BLaER1 (cell line): ENCODE measurements at regions not wholly inside any gene's neighbourhood (a gene's known extent, or its start where the extent isn't known, plus 50 kb on each side); places are given as distances from the start of the nearest gene placed in this dataset.
"Not testable (repeated sequence)": the region's sequence is repeated elsewhere in the genome, so short reads cannot be mapped to it uniquely, and the experiment has no call there.

Experiments used
- H3K27ac ChIP-seq: shearing (Covaris generic); formaldehyde crosslinking; 2 replicates; pipeline ENCODE4 v1.8.1; 2022
- H3K27me3 ChIP-seq: shearing (Covaris generic); formaldehyde crosslinking; 2 replicates; pipeline ENCODE4 v1.8.1; 2022
- H3K36me3 ChIP-seq: shearing (Covaris generic); formaldehyde crosslinking; 2 replicates; pipeline ENCODE4 v1.8.1; 2022
- H3K4me1 ChIP-seq: shearing (Covaris generic); formaldehyde crosslinking; 2 replicates; pipeline ENCODE4 v1.8.1; 2022
- H3K4me2 ChIP-seq: shearing (Covaris generic); formaldehyde crosslinking; 2 replicates; pipeline ENCODE4 v1.8.1; 2022
- H3K4me3 ChIP-seq: shearing (Covaris generic); formaldehyde crosslinking; 2 replicates; pipeline ENCODE4 v1.8.1; 2022
- H3K9ac ChIP-seq: shearing (Covaris generic); formaldehyde crosslinking; 2 replicates; pipeline ENCODE4 v1.8.1; 2022
- H3K9me3 ChIP-seq: shearing (Covaris generic); formaldehyde crosslinking; 2 replicates; pipeline ENCODE4 v1.8.1; 2022
- H4K20me1 ChIP-seq: shearing (Covaris generic); formaldehyde crosslinking; 2 replicates; pipeline ENCODE4 v1.8.1; 2022
- Cebpa-rat ChIP-seq: shearing (Covaris generic); IDR thresholded peaks from 2 replicates; pipeline ENCODE4 v1.8.1; 2022

DNA sequence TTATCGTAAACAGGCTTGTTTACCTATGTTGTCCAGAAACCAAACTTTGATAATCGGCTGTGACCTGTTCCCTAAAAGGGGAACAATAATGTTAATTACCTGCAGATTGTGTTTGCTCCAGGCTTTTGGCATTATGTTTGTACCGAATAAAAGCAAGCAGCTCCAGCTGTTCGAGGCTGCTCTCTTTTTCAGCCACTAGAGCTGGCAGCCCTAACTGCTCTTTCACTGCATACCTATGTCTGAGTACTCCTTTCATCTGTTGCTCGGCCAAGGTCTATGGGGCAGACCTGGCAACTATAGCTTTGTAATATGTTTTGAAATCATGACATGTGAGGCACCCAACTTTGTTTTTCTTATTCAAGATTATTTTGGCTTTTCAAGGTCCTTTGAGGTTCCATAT lies 77.8 kb upstream of the EHBP1 start:
- Histone ChIP-seq H3K4me2 (no peak overlapping the region), H3K27me3 (no peaks in the 10 kb centered on the region), H4K20me1 (no peaks in the 10 kb centered on the region), H3K4me3 (no peak overlapping the region), H3K27ac (no peak overlapping the region), H3K36me3 (no peaks in the 10 kb centered on the region), H3K9me3 (peaks cover 19% of the 10 kb centered on the region), H3K4me1 (no peaks in the 10 kb centered on the region), H3K9ac (no peak overlapping the region)
- no peak for TF ChIP-seq Cebpa-rat

DNA sequence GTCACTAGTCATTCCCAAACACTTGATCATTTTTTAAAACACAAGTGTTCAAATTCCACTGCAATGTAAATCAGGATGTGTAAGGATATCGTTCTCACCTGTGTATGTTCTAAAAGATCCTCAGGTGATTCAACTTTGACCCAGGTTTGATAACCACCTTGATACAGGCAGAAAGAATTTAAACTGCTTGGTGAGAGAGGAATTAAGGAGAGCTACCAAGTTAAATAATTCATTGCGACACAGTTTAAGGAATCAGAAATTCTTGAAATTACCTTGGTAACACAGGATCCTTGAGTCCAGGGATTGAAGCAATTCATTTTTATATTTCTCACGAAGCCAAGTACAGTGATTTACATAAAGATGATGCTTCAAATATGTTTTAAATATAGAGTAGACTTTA lies 80.7 kb upstream of the EHBP1 start:
- no peak overlapping the region for H3K4me3 ChIP-seq
- H3K27ac ChIP-seq = no peak overlapping the region

DNA sequence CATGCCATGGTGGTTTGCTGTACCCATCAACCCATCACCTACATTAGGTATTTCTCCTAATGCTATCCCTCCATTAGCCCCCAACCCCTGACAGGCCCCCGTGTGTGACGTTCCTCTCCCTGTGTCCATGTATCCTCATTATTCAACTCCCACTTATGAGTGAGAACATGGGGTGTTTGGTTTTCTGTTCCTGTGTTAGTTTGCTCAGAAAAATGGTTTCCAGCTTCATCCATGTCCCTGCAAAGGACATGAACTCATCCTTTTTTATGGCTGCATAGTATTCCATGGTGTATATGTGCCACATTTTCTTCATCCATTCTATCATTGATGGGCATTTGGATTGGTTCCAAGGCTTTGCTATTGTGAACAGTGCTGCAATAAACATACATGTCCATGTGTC lies 89.0 kb upstream of the EHBP1 start:
- not testable (repeated sequence) for H3K4me3 ChIP-seq, H3K4me2 ChIP-seq, H3K4me1 ChIP-seq, H3K27ac ChIP-seq, H3K27me3 ChIP-seq, H4K20me1 ChIP-seq, H3K36me3 ChIP-seq, H3K9ac ChIP-seq
- peaks cover 12% of the 10 kb centered on the region for H3K9me3 ChIP-seq

More for the DNA sequence above, 80.7 kb upstream of the EHBP1 start:
- Histone ChIP-seq H3K9ac (no peak overlapping the region), H3K27me3 (no peaks in the 10 kb centered on the region), H3K36me3 (no peaks in the 10 kb centered on the region), H3K4me2 (no peak overlapping the region), H4K20me1 (no peaks in the 10 kb centered on the region), H3K4me1 (no peaks in the 10 kb centered on the region), H3K9me3 (no peaks in the 10 kb centered on the region; the same call in 1 of the 2 replicates)
- TF ChIP-seq Cebpa-rat = no peak

DNA sequence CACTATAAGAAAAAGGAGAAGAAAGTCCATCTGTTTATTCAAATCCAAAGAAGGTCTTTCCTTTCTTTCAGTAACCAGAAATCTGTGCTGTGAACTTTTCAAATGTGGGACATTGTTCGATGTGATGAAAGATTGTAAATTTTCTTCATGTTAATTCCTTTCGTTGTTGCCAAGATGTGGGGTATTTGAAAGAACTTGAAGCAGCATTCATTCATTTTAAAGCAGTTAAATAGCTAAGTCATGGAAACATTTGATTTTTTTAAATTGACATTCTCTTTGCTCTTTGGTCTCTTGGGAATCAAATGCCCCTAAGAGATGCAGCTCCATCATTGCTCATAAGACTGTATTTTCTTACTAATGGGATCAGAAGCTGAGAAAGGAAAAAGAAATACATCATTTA lies 93.7 kb upstream of the EHBP1 start:
- Histone ChIP-seq H3K4me3 (no peak overlapping the region), H4K20me1 (no peaks in the 10 kb centered on the region), H3K9me3 (peaks cover 4% of the 10 kb centered on the region), H3K9ac (no peak overlapping the region), H3K36me3 (no peaks in the 10 kb centered on the region), H3K4me1 (no peaks in the 10 kb centered on the region), H3K27ac (no peak overlapping the region), H3K27me3 (no peaks in the 10 kb centered on the region), H3K4me2 (no peak overlapping the region)
- no peak for TF ChIP-seq Cebpa-rat

DNA sequence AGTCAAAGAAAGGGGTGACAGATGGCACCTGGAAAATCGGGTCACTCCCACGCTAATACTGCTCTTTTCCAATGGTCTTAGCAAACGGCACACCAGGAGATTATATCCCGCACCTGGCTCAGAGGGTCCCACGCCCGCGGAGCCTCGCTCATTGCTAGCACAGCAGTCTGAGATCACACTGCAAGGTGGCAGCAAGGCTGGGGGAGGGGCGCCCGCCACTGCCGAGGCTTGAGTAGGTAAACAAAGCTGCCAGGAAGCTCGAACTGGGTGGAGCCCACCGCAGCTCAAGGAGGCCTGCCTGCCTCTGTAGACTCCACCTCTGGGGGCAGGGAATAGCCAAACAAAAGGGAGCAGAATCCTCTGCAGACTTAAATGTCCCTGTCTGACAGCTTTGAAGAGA lies 99.5 kb upstream of the TMEM17 start:
- not testable (repeated sequence) for H3K9ac ChIP-seq

DNA sequence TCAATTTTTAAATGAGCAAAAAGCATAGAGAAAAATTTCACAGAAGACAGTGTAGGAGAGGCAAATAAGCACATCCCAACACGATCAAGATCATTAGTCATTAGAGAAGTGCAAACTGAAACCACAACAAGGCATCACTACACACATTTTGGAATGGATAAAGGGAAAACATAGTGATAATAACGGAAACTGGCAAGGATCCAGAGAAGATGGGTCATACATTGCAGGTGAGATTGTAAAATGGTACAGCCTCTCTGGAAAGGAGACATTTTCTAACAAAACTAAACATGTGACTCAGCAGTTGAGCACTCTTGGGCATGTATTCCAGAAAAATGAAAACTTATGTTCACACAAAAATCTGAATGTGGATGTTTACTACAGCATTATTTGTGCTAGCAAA lies 98.3 kb upstream of the TMEM17 start:
- Histone ChIP-seq H3K4me3 (no peak overlapping the region), H3K27ac (no peak overlapping the region), H3K4me2 (no peak overlapping the region)

More for the DNA sequence above, 99.5 kb upstream of the TMEM17 start:
- not testable (repeated sequence) for H3K36me3 ChIP-seq, H3K27me3 ChIP-seq, H3K4me2 ChIP-seq, H3K27ac ChIP-seq, H4K20me1 ChIP-seq, H3K9me3 ChIP-seq, H3K4me3 ChIP-seq, H3K4me1 ChIP-seq

DNA sequence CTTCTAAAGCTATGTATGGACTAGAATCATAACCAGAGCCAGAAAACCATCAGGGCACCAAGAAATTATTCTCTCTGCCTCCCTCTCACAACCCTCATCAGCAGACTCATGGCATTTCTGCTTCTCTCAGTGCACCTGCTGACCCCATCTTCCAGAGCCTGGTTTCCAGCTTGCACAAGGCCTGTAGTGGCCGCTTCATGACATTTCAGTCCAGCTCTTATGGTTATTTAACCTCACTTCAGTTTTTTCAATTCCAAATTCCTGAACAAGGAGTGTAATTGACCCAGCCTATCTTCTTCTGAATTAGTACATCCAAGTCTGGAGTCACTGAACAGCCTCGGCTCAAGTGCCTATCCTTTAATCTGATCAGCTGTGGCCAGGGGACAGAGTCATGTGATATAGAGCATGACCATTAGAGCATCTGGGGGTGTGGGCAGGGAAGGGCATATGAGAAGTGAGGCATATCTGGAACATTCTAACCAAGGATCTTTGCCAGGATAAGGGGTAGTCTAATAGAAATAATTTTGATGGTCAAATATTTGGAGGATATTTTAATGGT lies 97.2 kb upstream of the TMEM17 start:
- peaks cover 8% of the 10 kb centered on the region for H3K9me3 ChIP-seq
- no peaks in the 10 kb centered on the region for H3K36me3 ChIP-seq

More for the DNA sequence above, 98.3 kb upstream of the TMEM17 start:
- Histone ChIP-seq H3K4me1 (no peaks in the 10 kb centered on the region), H3K9me3 (peaks cover 8% of the 10 kb centered on the region), H3K36me3 (no peaks in the 10 kb centered on the region), H4K20me1 (no peaks in the 10 kb centered on the region), H3K9ac (no peak overlapping the region), H3K27me3 (no peaks in the 10 kb centered on the region)
- no peak for TF ChIP-seq Cebpa-rat

DNA sequence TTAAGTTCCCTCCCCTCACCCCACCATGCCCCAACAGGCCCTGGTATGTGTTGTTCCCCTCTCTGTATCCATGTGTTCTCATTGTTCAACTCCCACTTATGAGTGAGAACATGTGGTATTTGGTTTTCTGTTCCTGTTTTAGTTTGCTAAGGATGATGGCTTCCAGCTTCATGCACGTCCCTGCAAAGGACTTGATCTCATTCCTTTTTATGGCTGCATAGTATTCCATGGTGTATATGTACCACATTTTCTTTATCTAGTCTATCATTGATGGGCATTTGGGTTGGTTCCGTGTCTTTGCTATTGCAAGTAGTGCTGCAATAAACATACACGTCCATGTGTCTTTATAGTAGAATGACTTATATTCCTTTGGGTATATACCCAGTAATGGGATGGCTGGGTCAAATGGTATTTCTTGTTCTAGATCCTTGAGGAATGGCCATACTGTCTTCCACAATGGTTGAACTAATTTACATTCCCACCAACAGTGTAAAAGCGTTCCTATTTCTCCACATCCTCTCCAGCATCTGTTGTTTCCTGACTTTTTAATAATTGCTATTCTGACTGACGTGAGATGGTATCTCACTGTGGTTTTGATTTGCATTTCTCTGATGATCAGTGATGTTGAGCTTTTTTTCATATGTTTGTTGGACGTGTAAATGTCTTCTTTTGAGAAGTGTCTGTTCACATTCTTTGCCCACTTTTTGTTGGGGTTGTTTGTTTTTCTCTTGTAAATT lies 93.8 kb upstream of the TMEM17 start:
- not testable (repeated sequence) for H3K4me2 ChIP-seq, H3K36me3 ChIP-seq, H4K20me1 ChIP-seq, H3K27ac ChIP-seq, H3K4me3 ChIP-seq, H3K9me3 ChIP-seq, H3K27me3 ChIP-seq, H3K4me1 ChIP-seq, H3K9ac ChIP-seq

More for the DNA sequence above, 97.2 kb upstream of the TMEM17 start:
- Histone ChIP-seq H3K4me2 (no peak overlapping the region), H3K27ac (no peak overlapping the region), H3K4me1 (peaks cover 5% of the 10 kb centered on the region; the same call in 1 of the 2 replicates), H4K20me1 (no peaks in the 10 kb centered on the region), H3K4me3 (no peak overlapping the region), H3K27me3 (no peaks in the 10 kb centered on the region), H3K9ac (no peak overlapping the region)
- TF ChIP-seq Cebpa-rat = no peak

DNA sequence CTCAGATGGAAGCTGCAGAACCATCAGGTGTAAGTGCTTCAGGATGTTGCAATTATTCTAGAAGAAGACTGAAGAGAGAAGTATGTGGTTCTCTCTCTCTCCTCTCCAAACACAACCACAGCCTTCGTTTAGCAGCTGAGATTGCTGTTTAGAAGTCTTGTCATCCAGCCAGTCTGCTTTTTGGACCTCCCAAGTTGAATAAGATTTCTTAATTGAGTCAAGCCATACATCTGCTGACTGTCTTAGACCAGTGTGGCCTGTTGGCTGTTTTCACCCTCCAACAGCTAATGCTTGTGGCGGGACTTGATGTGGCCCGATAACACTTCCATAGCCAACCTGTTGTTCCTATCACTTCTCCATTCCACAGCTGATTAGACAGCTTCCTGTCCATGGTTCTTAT lies 91.3 kb upstream of the TMEM17 start:
- H3K4me3 ChIP-seq = no peak overlapping the region
- TF ChIP-seq Cebpa-rat = no peak
- H3K36me3 ChIP-seq = no peaks in the 10 kb centered on the region
- peaks cover 4% of the 10 kb centered on the region; the same call in 1 of the 2 replicates for H3K9me3 ChIP-seq
- no peaks in the 10 kb centered on the region for H3K27me3 ChIP-seq
- H3K27ac ChIP-seq = no peak overlapping the region
- H4K20me1 ChIP-seq = no peaks in the 10 kb centered on the region
- H3K4me2 ChIP-seq = no peak overlapping the region
- H3K9ac ChIP-seq = no peak overlapping the region
- H3K4me1 ChIP-seq = peaks cover 6% of the 10 kb centered on the region; the same call in 1 of the 2 replicates

DNA sequence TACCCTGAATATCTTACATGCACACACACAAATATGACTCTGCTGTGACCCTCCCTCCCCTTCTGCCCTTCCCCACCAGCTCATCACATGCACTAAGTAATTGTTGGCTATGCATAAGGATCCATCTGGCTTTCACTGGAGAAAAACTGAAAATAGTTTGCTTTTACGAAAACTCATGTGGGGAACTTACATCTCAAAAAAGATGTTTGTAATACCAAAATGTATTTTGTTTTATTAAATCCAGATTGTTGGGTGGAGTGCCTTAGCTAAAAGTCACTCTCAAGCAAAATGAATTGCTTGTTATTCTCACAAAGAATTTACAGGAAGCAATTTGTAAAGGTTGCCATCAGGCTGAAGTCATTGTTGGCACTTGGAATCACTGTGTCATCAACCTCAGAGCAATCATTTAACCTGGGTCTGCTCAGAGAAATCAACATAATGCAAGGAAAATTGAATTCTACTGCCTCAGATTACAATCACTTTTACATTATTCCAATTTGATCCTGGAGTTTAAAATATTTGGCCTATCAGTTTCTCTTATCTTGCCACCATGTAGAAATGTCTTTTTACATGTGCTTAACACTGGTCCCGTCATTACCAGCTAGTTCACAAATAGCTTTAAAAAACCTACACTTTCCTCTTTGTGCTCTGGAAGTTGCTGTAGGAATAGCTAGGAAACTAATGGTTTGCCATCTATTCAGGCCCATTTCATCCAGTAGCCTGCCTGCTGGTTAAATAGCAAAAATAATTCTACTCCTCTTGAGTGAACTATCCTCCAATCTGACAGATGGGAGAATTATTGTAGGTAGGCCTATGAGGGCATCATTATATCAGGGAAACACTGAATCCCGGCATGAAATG lies 90.3 kb upstream of the TMEM17 start:
- Histone ChIP-seq H4K20me1 (no peaks in the 10 kb centered on the region), H3K4me3 (no peak overlapping the region), H3K9ac (no peak overlapping the region), H3K9me3 (peaks cover 4% of the 10 kb centered on the region; the same call in 1 of the 2 replicates), H3K4me1 (peaks cover 6% of the 10 kb centered on the region; the same call in 1 of the 2 replicates), H3K4me2 (no peak overlapping the region), H3K27ac (no peak overlapping the region), H3K36me3 (no peaks in the 10 kb centered on the region), H3K27me3 (no peaks in the 10 kb centered on the region)
- no peak for TF ChIP-seq Cebpa-rat
